ENCODE measurements at regions not wholly inside any gene's neighbourhood (a gene's known extent, or its start where the extent isn't known, plus 50 kb on each side); places are given as distances from the start of the nearest gene placed in this dataset.

GRCh38 chr6:33962246-33963027, 158.6 kb upstream of the MLN start:
- no peaks in the 10 kb centered on the region for H3K9me3 ChIP-seq (ENCODE audit: control insufficient read depth in 2 of 3, insufficient read depth in 1 of 3, low read length in 3 of 3)
- no peak overlapping the region for H3K4me3 ChIP-seq (ENCODE audit: low read length in 3 of 3)
- no peak overlapping the region for H3K9ac ChIP-seq (ENCODE audit: low read length in 3 of 3)
- DNase-seq (peak in 2 of 5 donors; percentile 26 to 52), FAIRE-seq (no peak)
- TF ChIP-seq, protein P1, sequence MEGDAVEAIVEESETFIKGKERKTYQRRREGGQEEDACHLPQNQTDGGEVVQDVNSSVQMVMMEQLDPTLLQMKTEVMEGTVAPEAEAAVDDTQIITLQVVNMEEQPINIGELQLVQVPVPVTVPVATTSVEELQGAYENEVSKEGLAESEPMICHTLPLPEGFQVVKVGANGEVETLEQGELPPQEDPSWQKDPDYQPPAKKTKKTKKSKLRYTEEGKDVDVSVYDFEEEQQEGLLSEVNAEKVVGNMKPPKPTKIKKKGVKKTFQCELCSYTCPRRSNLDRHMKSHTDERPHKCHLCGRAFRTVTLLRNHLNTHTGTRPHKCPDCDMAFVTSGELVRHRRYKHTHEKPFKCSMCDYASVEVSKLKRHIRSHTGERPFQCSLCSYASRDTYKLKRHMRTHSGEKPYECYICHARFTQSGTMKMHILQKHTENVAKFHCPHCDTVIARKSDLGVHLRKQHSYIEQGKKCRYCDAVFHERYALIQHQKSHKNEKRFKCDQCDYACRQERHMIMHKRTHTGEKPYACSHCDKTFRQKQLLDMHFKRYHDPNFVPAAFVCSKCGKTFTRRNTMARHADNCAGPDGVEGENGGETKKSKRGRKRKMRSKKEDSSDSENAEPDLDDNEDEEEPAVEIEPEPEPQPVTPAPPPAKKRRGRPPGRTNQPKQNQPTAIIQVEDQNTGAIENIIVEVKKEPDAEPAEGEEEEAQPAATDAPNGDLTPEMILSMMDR (IDR thresholded peaks at IDR 0.05; ENCODE audit: borderline replicate concordance, extremely low read depth, insufficient read depth), result no peak
- peaks cover 0 to 4% (median 0%) of the 10 kb centered on the region in 3 donors for H3K4me1 ChIP-seq (ENCODE audit: control insufficient read depth in 2 of 3, insufficient read depth in 2 of 3, low read depth in 1 of 3, low read length in 3 of 3)
- intact Hi-C loops (cut with DNase I), result no loop called here
- no peak overlapping the region for H3K27ac ChIP-seq (ENCODE audit: low read depth in 2 of 2, low read length in 2 of 2)
- H3K36me3 ChIP-seq (ENCODE audit: control insufficient read depth in 2 of 3, insufficient read depth in 3 of 3, low read length in 3 of 3), result no peaks in the 10 kb centered on the region
- no peaks in the 10 kb centered on the region for H3K27me3 ChIP-seq (ENCODE audit: control insufficient read depth, insufficient read depth, low read length)

DNA sequence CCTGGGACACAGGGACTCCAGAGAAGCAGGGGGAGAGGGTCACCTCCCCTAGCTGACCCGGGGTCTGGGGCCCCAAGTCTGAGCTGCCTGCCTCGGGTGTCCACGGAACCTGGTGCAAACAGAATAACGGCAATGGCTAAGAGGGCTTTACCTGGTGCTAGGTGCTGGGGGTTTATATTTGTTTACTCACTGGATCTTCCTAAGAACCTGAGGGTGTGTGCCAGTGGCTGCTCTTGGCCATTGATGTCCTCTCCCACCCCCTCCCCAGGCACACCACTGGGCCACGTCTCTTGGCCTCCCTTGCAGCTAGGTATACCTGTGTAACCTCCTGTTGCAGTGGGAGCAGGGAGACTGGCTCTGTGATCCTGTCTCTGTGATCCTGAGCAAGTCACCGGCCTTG, 157.9 kb upstream of the MLN start:
- no peak overlapping the region for H3K9ac ChIP-seq (ENCODE audit: low read length in 3 of 3)
- no peak for FAIRE-seq
- TF ChIP-seq, protein P1 (IDR thresholded peaks at IDR 0.05; ENCODE audit: borderline replicate concordance, extremely low read depth, insufficient read depth), result no peak
- H3K27ac ChIP-seq (ENCODE audit: low read depth in 2 of 2, low read length in 2 of 2), result no peak overlapping the region
- intact Hi-C loops (cut with DNase I), result no loop called here
- H3K36me3 ChIP-seq (ENCODE audit: control insufficient read depth in 2 of 3, insufficient read depth in 3 of 3, low read length in 3 of 3), result no peaks in the 10 kb centered on the region
- H3K27me3 ChIP-seq (ENCODE audit: control insufficient read depth, insufficient read depth, low read length), result no peaks in the 10 kb centered on the region
- no peaks in the 10 kb centered on the region for H3K9me3 ChIP-seq (ENCODE audit: control insufficient read depth in 2 of 3, insufficient read depth in 1 of 3, low read length in 3 of 3)
- peak in 2 of 5 donors; percentile 29 to 33 for DNase-seq
- peaks cover 0 to 4% (median 0%) of the 10 kb centered on the region in 3 donors for H3K4me1 ChIP-seq (ENCODE audit: control insufficient read depth in 2 of 3, insufficient read depth in 2 of 3, low read depth in 1 of 3, low read length in 3 of 3)
- H3K4me3 ChIP-seq (ENCODE audit: low read length in 3 of 3), result no peak overlapping the region

- Histone ChIP-seq H3K27me3 (ENCODE audit: control insufficient read depth, insufficient read depth, low read length) (no peaks in the 10 kb centered on the region), H3K27ac (ENCODE audit: low read depth in 2 of 2, low read length in 2 of 2) (no peak overlapping the region), H3K4me3 (ENCODE audit: low read length in 3 of 3) (no peak overlapping the region), H3K9ac (ENCODE audit: low read length in 3 of 3) (no peak overlapping the region), H3K9me3 (ENCODE audit: control insufficient read depth in 2 of 3, insufficient read depth in 1 of 3, low read length in 3 of 3) (no peaks in the 10 kb centered on the region), H3K4me1 (ENCODE audit: control insufficient read depth in 2 of 3, insufficient read depth in 2 of 3, low read depth in 1 of 3, low read length in 3 of 3) (peaks cover 0 to 4% (median 0%) of the 10 kb centered on the region in 3 donors), H3K36me3 (ENCODE audit: control insufficient read depth in 2 of 3, insufficient read depth in 3 of 3, low read length in 3 of 3) (no peaks in the 10 kb centered on the region)
- FAIRE-seq (no peak), DNase-seq (peak in 2 of 5 donors; percentile 28 to 51)
- intact Hi-C loops (cut with DNase I), result no loop called here
- TF ChIP-seq, protein P1 (IDR thresholded peaks at IDR 0.05; ENCODE audit: borderline replicate concordance, extremely low read depth, insufficient read depth), result no peak
Measured at GRCh38 chr6:33960345-33961313, 156.8 kb upstream of the MLN start.

Measured in kidney (tissue), 13 donors.